ENCODE measurements at regions not wholly inside any gene's neighbourhood (a gene's known extent, or its start where the extent isn't known, plus 50 kb on each side); places are given as distances from the start of the nearest gene placed in this dataset.

DNA sequence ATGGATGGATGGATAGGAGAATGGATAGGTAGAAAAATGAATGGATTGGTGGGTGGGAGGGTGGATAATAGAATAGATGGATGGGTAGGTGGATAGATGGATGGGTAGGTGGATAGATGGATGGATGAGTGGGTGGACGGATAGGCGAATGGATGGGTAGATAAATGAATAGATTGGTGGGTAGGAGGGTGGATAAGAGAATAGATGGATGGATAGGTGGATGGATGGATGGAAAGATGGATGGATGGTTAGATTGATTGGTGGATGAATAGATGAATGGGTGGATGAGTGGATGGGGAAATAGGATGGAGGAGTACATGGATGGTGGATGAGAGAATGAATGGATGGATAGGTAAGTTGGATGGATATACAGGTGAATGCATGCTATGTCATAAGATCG lies 110.5 kb downstream of the CEBPB start:
- TF ChIP-seq, protein P1, sequence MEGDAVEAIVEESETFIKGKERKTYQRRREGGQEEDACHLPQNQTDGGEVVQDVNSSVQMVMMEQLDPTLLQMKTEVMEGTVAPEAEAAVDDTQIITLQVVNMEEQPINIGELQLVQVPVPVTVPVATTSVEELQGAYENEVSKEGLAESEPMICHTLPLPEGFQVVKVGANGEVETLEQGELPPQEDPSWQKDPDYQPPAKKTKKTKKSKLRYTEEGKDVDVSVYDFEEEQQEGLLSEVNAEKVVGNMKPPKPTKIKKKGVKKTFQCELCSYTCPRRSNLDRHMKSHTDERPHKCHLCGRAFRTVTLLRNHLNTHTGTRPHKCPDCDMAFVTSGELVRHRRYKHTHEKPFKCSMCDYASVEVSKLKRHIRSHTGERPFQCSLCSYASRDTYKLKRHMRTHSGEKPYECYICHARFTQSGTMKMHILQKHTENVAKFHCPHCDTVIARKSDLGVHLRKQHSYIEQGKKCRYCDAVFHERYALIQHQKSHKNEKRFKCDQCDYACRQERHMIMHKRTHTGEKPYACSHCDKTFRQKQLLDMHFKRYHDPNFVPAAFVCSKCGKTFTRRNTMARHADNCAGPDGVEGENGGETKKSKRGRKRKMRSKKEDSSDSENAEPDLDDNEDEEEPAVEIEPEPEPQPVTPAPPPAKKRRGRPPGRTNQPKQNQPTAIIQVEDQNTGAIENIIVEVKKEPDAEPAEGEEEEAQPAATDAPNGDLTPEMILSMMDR (IDR thresholded peaks at IDR 0.05): no peak
- no peak for TF ChIP-seq POLR2A (IDR thresholded peaks at IDR 0.05)

Measured in right lobe of liver (tissue), 4 donors.